HG03159 (cell line): ENCODE measurements at regions not wholly inside any gene's neighbourhood (a gene's known extent, or its start where the extent isn't known, plus 50 kb on each side); places are given as distances from the start of the nearest gene placed in this dataset.
"Not testable (repeated sequence)": the region's sequence is repeated elsewhere in the genome, so short reads cannot be mapped to it uniquely, and the experiment has no call there.

Experiments used
- ATAC-seq: cut with Tn5 transposase; IDR thresholded peaks from one replicate; pipeline ENCODE4 v1.9.1; 2021; ENCODE audit warnings: mild to moderate bottlenecking, moderate library complexity; ENCODE audit not compliant: unreplicated experiment

- no peak for ATAC-seq
Observed at GRCh38 chr14:77985211-77985615, 185.0 kb upstream of the NRXN3 start.

- no peak for ATAC-seq
Observed at GRCh38 chr14:77986773-77987172, 183.4 kb upstream of the NRXN3 start.

GRCh38 chr14:77988096-77988870 lies 181.9 kb upstream of the NRXN3 start:
- no peak for ATAC-seq

- no peak for ATAC-seq
Observed at GRCh38 chr14:77988970-77989369, 181.2 kb upstream of the NRXN3 start.

GRCh38 chr14:77989441-77989991 lies 180.7 kb upstream of the NRXN3 start:
- ATAC-seq, result no peak

- no peak for ATAC-seq
Observed at GRCh38 chr14:77990337-77990736, 179.8 kb upstream of the NRXN3 start.

- no peak for ATAC-seq
Observed at GRCh38 chr14:77991128-77991772, 178.9 kb upstream of the NRXN3 start.

GRCh38 chr14:78005325-78005724 lies 164.8 kb upstream of the NRXN3 start:
- peak; percentile 65 for ATAC-seq

- no peak for ATAC-seq
Observed at GRCh38 chr14:78007160-78007559, 163.0 kb upstream of the NRXN3 start.

- no peak for ATAC-seq
Observed at GRCh38 chr14:78010688-78011087, 159.5 kb upstream of the NRXN3 start.

GRCh38 chr14:78013911-78014310 lies 156.3 kb upstream of the NRXN3 start:
- not testable (repeated sequence) for ATAC-seq

- ATAC-seq, result no peak
Observed at GRCh38 chr14:78016532-78016931, 153.6 kb upstream of the NRXN3 start.

GRCh38 chr14:78018283-78018682 lies 151.9 kb upstream of the NRXN3 start:
- ATAC-seq, result no peak

- peak; percentile 91 for ATAC-seq
Observed at GRCh38 chr14:78022059-78022458, 148.1 kb upstream of the NRXN3 start.

GRCh38 chr14:78023112-78023511 lies 147.1 kb upstream of the NRXN3 start:
- ATAC-seq, result no peak

GRCh38 chr14:78028471-78028870 lies 141.7 kb upstream of the NRXN3 start:
- ATAC-seq, result no peak

GRCh38 chr14:78029601-78030372 lies 140.4 kb upstream of the NRXN3 start:
- ATAC-seq, result no peak

- ATAC-seq, result no peak
Observed at GRCh38 chr14:78043349-78043748, 126.8 kb upstream of the NRXN3 start.

GRCh38 chr14:78048120-78048519 lies 122.1 kb upstream of the NRXN3 start:
- ATAC-seq, result no peak

GRCh38 chr14:78056890-78057289 lies 113.3 kb upstream of the NRXN3 start:
- not testable (repeated sequence) for ATAC-seq

- no peak for ATAC-seq
Observed at GRCh38 chr14:78070344-78070743, 99.8 kb upstream of the NRXN3 start.
